ENCODE measurements at regions not wholly inside any gene's neighbourhood (a gene's known extent, or its start where the extent isn't known, plus 50 kb on each side); places are given as distances from the start of the nearest gene placed in this dataset.

GRCh38 chr13:76777096-76777495 is 109.1 kb downstream of the KCTD12 start:
- Histone ChIP-seq H3K27me3 (no peaks in the 10 kb centered on the region), H3K27ac (no peak overlapping the region), H3K36me3 (no peaks in the 10 kb centered on the region), H3K4me1 (peaks cover 0 to 14% (median 0%) of the 10 kb centered on the region in 9 donors), H3K9me3 (no peaks in the 10 kb centered on the region), H3K4me3 (no peak overlapping the region)
- intact Hi-C loops (cut with DNase I) = no loop called here
- WGBS, 2 donors = 85 to 87% methylated on average over 1 of the region's 1 CpG
- DNase-seq = no peak
- TF ChIP-seq, protein P1, sequence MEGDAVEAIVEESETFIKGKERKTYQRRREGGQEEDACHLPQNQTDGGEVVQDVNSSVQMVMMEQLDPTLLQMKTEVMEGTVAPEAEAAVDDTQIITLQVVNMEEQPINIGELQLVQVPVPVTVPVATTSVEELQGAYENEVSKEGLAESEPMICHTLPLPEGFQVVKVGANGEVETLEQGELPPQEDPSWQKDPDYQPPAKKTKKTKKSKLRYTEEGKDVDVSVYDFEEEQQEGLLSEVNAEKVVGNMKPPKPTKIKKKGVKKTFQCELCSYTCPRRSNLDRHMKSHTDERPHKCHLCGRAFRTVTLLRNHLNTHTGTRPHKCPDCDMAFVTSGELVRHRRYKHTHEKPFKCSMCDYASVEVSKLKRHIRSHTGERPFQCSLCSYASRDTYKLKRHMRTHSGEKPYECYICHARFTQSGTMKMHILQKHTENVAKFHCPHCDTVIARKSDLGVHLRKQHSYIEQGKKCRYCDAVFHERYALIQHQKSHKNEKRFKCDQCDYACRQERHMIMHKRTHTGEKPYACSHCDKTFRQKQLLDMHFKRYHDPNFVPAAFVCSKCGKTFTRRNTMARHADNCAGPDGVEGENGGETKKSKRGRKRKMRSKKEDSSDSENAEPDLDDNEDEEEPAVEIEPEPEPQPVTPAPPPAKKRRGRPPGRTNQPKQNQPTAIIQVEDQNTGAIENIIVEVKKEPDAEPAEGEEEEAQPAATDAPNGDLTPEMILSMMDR (IDR thresholded peaks at IDR 0.05) = no peak
- ATAC-seq = no peak

- DNase-seq = no peak
- no peaks in the 10 kb centered on the region for H3K9me3 ChIP-seq
- WGBS, 2 donors = 50 to 51% methylated on average over 3 of the region's 3 CpGs
- peak in 4 of 8 donors; percentile 41 to 83 (median 42) for ATAC-seq
- H3K4me1 ChIP-seq = peaks cover 0 to 14% (median 0%) of the 10 kb centered on the region in 9 donors
- no peak overlapping the region for H3K27ac ChIP-seq
- intact Hi-C loops (cut with DNase I) = no loop called here
- no peaks in the 10 kb centered on the region for H3K36me3 ChIP-seq
- TF ChIP-seq, protein P1 (IDR thresholded peaks at IDR 0.05) = no peak
- H3K27me3 ChIP-seq = no peaks in the 10 kb centered on the region
- H3K4me3 ChIP-seq = no peak overlapping the region
Observed at GRCh38 chr13:76775088-76775740, 111.0 kb downstream of the KCTD12 start.

DNA sequence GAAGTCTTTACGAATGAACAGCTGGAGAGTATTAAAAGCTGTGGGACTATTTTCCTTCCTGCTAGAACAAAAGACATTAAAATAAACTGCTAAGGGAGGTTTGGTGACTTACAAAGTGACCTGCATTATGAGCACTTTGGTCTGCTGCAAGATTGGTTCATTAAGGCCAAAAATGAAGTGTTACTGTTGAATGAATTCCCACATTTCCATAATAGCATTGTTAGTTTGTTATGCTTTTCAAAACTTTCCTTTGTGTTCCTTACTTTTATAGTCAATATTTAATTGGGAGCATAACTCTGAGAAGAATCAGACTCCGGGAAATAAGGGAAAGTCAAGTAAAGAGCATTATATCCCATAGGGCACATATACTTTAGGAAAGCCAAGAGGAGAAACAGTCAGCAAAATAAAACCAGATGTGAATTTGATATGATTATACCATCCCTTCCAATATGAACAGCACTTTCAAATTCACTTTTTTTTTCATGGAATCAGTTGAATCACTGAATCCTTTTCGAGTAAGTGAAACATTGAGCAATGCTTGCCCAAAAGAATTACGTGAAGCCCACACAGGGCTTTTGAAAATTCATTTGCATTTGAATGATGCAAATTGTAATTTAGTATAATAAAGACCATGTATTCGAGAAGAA is 112.6 kb downstream of the KCTD12 start:
- ATAC-seq = no peak
- 78 to 83% methylated on average over 5 of the region's 5 CpGs for WGBS, 2 donors
- intact Hi-C loops (cut with DNase I) = no loop called here
- no peak for DNase-seq
- Histone ChIP-seq H3K27ac (no peak overlapping the region), H3K4me1 (peaks cover 0 to 14% (median 0%) of the 10 kb centered on the region in 9 donors), H3K27me3 (no peaks in the 10 kb centered on the region), H3K4me3 (no peak overlapping the region), H3K36me3 (no peaks in the 10 kb centered on the region), H3K9me3 (no peaks in the 10 kb centered on the region)
- TF ChIP-seq, protein P1 (IDR thresholded peaks at IDR 0.05) = no peak

- TF ChIP-seq, protein P1 (IDR thresholded peaks at IDR 0.05) = no peak
- ATAC-seq (no peak), DNase-seq (no peak)
- Histone ChIP-seq H3K9me3 (no peaks in the 10 kb centered on the region), H3K4me3 (no peak overlapping the region), H3K27me3 (no peaks in the 10 kb centered on the region), H3K36me3 (no peaks in the 10 kb centered on the region), H3K4me1 (peaks cover 0 to 14% (median 0%) of the 10 kb centered on the region in 9 donors), H3K27ac (no peak overlapping the region)
- 97 to 99% methylated on average over 1 of the region's 1 CpG for WGBS, 2 donors
- intact Hi-C loops (cut with DNase I) = no loop called here
Observed at GRCh38 chr13:76772241-76772640, 114.0 kb downstream of the KCTD12 start.
